Caco-2 (cell line): ENCODE measurements at regions not wholly inside any gene's neighbourhood (a gene's known extent, or its start where the extent isn't known, plus 50 kb on each side); places are given as distances from the start of the nearest gene placed in this dataset.

Source experiments
- BruUV-seq: library from RNA; stranded (reverse); fragments of 400-500 nt; replicated peaks from 2 replicates; lab custom pipeline; 2021; lab: Mats Ljungman, UMichigan
- CTCF ChIA-PET: fragments of 300-600 bp; sonication (Branson Sonifier 250); formaldehyde crosslinking; loops from one replicate; lab custom pipeline; 2022; ENCODE audit warnings: antibody characterized with exemption; lab: Charles Lee
- POLR2A ChIA-PET: fragments of 300-600 bp; sonication (Branson Sonifier 250); formaldehyde crosslinking; loops from one replicate; lab custom pipeline; 2022; ENCODE audit warnings: antibody characterized with exemption; lab: Charles Lee
- DNase-seq, 2 experiments: peaks; one replicate each; pipeline versions ENCODE4 v3.0.0 to v3.0.0-alpha.2; 2020 to 2022
- H3K27me3 ChIP-seq: replicated peaks from 2 replicates; pipeline ENCODE4 v1.6.0; 2011; ENCODE audit warnings: low read length; ENCODE audit not compliant: control insufficient read depth, insufficient read depth
- H3K36me3 ChIP-seq: 2 replicates; pipeline ENCODE4 v1.5.1; 2011; ENCODE audit warnings: low read length; ENCODE audit not compliant: control insufficient read depth, insufficient read depth
- H3K4me1 ChIP-seq: fragments of 250-450 bp; sonication (Bioruptor Pico); 2 replicates; pipeline ENCODE4 v1.5.1; 2020; ENCODE audit warnings: mild to moderate bottlenecking
- H3K4me3 ChIP-seq: 2 replicates; pipeline ENCODE4 v1.5.1; 2011; ENCODE audit warnings: low read depth, mild to moderate bottlenecking, control low read depth, low read length
- H3K9me3 ChIP-seq: fragments of 250-450 bp; sonication (Bioruptor Pico); 2 replicates; pipeline ENCODE4 v1.5.1; 2020; ENCODE audit warnings: mild to moderate bottlenecking, moderate library complexity
- H3K27ac Mint-ChIP-seq: one replicate; pipeline ENCODE4 v1.8.0; 2022; ENCODE audit warnings: mixed read lengths; ENCODE audit not compliant: unreplicated experiment
- H3K27me3 Mint-ChIP-seq: one replicate; pipeline ENCODE4 v1.8.0; 2022; ENCODE audit warnings: mixed read lengths; ENCODE audit not compliant: insufficient read depth, unreplicated experiment
- H3K36me3 Mint-ChIP-seq: one replicate; pipeline ENCODE4 v1.8.0; 2022; ENCODE audit warnings: mild to moderate bottlenecking, mixed read lengths; ENCODE audit not compliant: insufficient read depth, unreplicated experiment
- H3K4me1 Mint-ChIP-seq: one replicate; pipeline ENCODE4 v1.8.0; 2022; ENCODE audit warnings: low read depth, mixed read lengths; ENCODE audit not compliant: unreplicated experiment
- H3K4me3 Mint-ChIP-seq: one replicate; pipeline ENCODE4 v1.8.0; 2022; ENCODE audit warnings: mild to moderate bottlenecking, moderate library complexity, mixed read lengths; ENCODE audit not compliant: unreplicated experiment
- H3K9me3 Mint-ChIP-seq: one replicate; pipeline ENCODE4 v1.8.0; 2022; ENCODE audit warnings: mixed read lengths; ENCODE audit not compliant: unreplicated experiment
- intact Hi-C: fragments of 100-400 bp; cut with micrococcal nuclease; formaldehyde crosslinking; loops from one replicate; pipeline ENCODE4 v1.10.0; 2022; ENCODE audit not compliant: unreplicated experiment
- TF ChIP-seq, protein P1 (sequence below), 2 experiments: fragments of 200-600 bp in 1 of 2; IDR thresholded peaks; 1 replicate in 1 of 2; 2 replicates in 1 of 2; pipeline versions ENCODE4 v1.5.1 to v1.8.0; 2011 to 2022; ENCODE audit warnings: antibody characterized with exemption in 1 of 2, control low read depth in 1 of 2, inconsistent platforms in 1 of 2, low read depth in 1 of 2, low read length in 1 of 2, mild to moderate bottlenecking in 1 of 2, moderate library complexity in 1 of 2; ENCODE audit not compliant: insufficient read depth in 1 of 2, severe bottlenecking in 1 of 2, unreplicated experiment in 1 of 2

DNA sequence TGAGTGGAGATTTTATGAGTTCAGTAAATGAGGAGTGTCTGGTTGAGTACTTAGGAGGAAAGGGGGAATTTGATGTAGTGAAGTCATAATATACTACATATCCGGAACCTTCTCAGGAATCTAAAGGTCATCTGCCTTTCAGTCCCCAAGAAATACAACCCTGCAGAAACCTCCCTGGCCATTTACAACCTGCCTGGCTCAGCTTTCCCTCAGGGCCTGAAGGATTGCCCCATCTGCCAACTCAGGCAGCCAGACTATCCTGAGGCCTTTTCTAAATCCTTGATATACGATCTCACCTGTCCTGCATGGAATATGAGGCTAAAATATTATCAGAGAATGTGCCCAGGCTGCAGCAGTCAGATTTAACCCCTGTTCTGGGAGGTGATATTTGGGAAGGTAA lies 165.4 kb upstream of the SPOPL start:
- H3K9me3 Mint-ChIP-seq = no peaks in the 10 kb centered on the region
- H3K4me3 Mint-ChIP-seq = no peak overlapping the region
- no peaks in the 10 kb centered on the region for H3K27me3 Mint-ChIP-seq
- TF ChIP-seq, protein P1, sequence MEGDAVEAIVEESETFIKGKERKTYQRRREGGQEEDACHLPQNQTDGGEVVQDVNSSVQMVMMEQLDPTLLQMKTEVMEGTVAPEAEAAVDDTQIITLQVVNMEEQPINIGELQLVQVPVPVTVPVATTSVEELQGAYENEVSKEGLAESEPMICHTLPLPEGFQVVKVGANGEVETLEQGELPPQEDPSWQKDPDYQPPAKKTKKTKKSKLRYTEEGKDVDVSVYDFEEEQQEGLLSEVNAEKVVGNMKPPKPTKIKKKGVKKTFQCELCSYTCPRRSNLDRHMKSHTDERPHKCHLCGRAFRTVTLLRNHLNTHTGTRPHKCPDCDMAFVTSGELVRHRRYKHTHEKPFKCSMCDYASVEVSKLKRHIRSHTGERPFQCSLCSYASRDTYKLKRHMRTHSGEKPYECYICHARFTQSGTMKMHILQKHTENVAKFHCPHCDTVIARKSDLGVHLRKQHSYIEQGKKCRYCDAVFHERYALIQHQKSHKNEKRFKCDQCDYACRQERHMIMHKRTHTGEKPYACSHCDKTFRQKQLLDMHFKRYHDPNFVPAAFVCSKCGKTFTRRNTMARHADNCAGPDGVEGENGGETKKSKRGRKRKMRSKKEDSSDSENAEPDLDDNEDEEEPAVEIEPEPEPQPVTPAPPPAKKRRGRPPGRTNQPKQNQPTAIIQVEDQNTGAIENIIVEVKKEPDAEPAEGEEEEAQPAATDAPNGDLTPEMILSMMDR (IDR thresholded peaks at IDR 0.05; ENCODE audit: insufficient read depth in 1 of 2, low read depth in 1 of 2, low read length in 1 of 2, severe bottlenecking in 1 of 2, unreplicated experiment in 1 of 2) = no peak
- no TSS peak for BruUV-seq
- H3K4me1 ChIP-seq = no peaks in the 10 kb centered on the region
- no peaks in the 10 kb centered on the region for H3K9me3 ChIP-seq
- ChIA-PET CTCF (no interaction called here), POLR2A (no interaction called here)
- intact Hi-C loops = no loop called here
- DNase-seq = no peak
- H3K27ac Mint-ChIP-seq = no peak overlapping the region
- H3K4me1 Mint-ChIP-seq = peaks cover 6% of the 10 kb centered on the region
- no peaks in the 10 kb centered on the region for H3K36me3 ChIP-seq
- H3K4me3 ChIP-seq = no peak overlapping the region
- H3K27me3 ChIP-seq = no peaks in the 10 kb centered on the region
- no peaks in the 10 kb centered on the region for H3K36me3 Mint-ChIP-seq

DNA sequence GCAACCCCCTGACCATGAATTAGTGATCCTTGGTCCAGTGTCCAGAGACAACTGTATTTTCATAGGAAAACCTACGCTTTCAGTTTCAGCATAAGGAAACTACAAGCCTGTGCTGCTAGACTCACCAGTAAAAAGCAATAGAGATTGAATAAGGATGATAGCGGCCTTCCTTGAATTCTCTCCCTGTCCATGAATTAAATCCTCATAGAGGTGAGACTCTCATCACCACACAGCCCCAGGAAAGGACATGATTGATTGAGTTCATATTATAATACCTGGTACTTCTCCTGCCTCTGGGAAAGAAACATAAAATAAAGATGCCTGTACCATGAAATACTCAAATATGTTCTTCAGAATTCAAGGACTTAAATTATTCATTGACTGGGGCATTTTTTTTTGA lies 146.3 kb upstream of the SPOPL start:
- Mint-ChIP-seq H3K27ac (no peak overlapping the region), H3K36me3 (no peaks in the 10 kb centered on the region), H3K4me3 (no peak overlapping the region), H3K9me3 (no peaks in the 10 kb centered on the region), H3K27me3 (no peaks in the 10 kb centered on the region), H3K4me1 (no peaks in the 10 kb centered on the region)
- DNase-seq = no peak
- no peaks in the 10 kb centered on the region for H3K4me1 ChIP-seq
- POLR2A ChIA-PET = no interaction called here
- no peaks in the 10 kb centered on the region for H3K36me3 ChIP-seq
- TF ChIP-seq, protein P1 (IDR thresholded peaks at IDR 0.05; ENCODE audit: insufficient read depth in 1 of 2, low read depth in 1 of 2, low read length in 1 of 2, severe bottlenecking in 1 of 2, unreplicated experiment in 1 of 2) = no peak
- H3K27me3 ChIP-seq = no peaks in the 10 kb centered on the region
- H3K4me3 ChIP-seq = no peak overlapping the region
- CTCF ChIA-PET = no interaction called here
- no TSS peak for BruUV-seq
- intact Hi-C loops = loop anchor here (5.0 kb wide), 1 partner anchor 443 kb away; no protein-coding TSS in a partner anchor
- H3K9me3 ChIP-seq = no peaks in the 10 kb centered on the region

DNA sequence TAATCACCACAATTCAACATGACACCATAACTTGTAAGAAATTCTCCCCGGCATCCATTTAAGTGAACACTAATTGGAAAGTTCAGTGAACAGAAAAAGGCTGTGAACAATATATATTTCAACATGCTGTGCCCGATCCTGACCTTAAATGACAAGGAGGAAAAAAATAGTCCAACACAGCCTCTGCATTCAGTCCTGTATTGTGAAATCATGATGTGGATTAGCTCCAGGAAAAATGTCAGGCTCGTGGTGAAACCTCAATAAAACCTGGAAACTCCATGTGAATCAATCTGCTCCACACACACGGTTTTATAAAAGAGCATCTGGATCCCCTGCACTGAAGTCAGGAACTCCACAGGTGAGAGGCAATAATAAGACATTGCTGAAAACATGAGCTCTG lies 145.4 kb upstream of the SPOPL start:
- H3K4me3 ChIP-seq = no peak overlapping the region
- BruUV-seq = no TSS peak
- no peaks in the 10 kb centered on the region for H3K4me1 ChIP-seq
- no peaks in the 10 kb centered on the region for H3K36me3 Mint-ChIP-seq
- H3K9me3 ChIP-seq = no peaks in the 10 kb centered on the region
- H3K27me3 ChIP-seq = no peaks in the 10 kb centered on the region
- DNase-seq = no peak
- H3K27me3 Mint-ChIP-seq = no peaks in the 10 kb centered on the region
- intact Hi-C loops = loop anchor here (5.0 kb wide), 1 partner anchor 444 kb away; no protein-coding TSS in a partner anchor
- no peak overlapping the region for H3K4me3 Mint-ChIP-seq
- peaks cover 4% of the 10 kb centered on the region for H3K9me3 Mint-ChIP-seq
- ChIA-PET CTCF (no interaction called here), POLR2A (no interaction called here)
- TF ChIP-seq, protein P1 (IDR thresholded peaks at IDR 0.05; ENCODE audit: insufficient read depth in 1 of 2, low read depth in 1 of 2, low read length in 1 of 2, severe bottlenecking in 1 of 2, unreplicated experiment in 1 of 2) = no peak
- H3K4me1 Mint-ChIP-seq = no peaks in the 10 kb centered on the region
- no peaks in the 10 kb centered on the region for H3K36me3 ChIP-seq
- no peak overlapping the region for H3K27ac Mint-ChIP-seq
